DMS79 treated with DMSO at 0.1 percent for 48 hours (cell line): ENCODE measurements at regions not wholly inside any gene's neighbourhood (a gene's known extent, or its start where the extent isn't known, plus 50 kb on each side); places are given as distances from the start of the nearest gene placed in this dataset.
"Not testable (repeated sequence)": the region's sequence is repeated elsewhere in the genome, so short reads cannot be mapped to it uniquely, and the experiment has no call there.

Experiments used
- DNase-seq: peaks from one replicate; lab custom pipeline; 2025; lab: John Stamatoyannopoulos, UW

GRCh38 chrX:45485719-45486118 is 285.0 kb upstream of the DIPK2B start:
- no peak for DNase-seq

DNA sequence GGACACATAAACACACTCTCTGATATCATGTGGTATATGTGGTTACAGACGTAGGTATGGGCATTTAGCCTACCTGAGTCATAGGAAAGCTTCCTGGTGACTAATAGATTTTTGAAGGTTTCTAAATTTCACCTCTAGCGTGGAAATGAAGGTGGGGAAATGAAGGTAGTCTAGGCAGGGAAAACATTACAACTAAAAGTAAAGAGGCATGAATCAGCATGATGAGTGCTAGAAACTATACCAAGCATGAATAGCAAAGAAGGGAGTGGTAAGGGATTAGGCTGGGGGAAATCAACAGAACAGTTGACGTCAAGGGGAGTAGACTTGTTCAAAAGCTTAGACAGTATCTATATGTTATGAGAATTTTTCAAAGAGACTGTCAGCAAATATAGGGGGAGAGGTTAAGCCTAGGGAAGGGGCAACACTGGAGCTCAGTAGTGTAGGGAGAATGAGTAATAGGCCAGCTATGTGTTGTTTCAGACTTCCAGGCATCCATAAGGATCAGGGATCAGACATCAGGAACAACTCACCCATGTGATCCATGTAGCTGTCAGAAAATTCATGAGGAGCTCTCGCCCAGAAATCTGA is 279.3 kb upstream of the DIPK2B start:
- DNase-seq: no peak

DNA sequence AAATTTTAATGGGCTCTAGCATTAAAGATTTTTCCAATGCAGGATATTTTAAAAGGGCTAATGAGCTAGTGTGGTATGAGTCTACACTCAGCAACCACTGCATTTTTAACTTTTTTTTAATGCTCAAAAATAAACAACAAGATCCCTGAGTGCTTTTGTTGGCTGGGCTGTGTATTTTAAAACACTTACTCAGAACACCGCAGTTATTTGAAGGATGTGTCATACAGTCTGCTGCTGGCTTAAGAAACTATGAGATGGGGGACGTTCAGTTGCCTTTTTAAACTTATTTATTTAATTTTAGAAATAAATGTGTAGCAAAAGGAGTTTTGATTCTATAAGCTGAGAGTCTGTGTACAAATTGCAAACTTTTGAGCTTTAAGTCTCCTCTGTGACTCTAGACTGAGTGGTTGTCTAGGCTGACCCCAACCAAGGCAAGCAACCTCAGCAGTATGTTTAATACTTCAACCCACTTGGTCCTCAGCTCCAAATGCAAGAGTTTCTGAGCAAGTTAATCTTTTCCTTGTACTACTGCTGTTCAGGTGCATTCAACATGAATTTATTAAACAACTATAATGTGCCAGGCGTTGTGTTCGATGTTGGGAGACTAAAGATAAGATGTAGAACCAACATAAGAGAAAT is 278.6 kb upstream of the DIPK2B start:
- DNase-seq: no peak

- no peak for DNase-seq
Observed at GRCh38 chrX:45472968-45473367, 272.3 kb upstream of the DIPK2B start.

GRCh38 chrX:45467537-45467936 is 266.9 kb upstream of the DIPK2B start:
- DNase-seq: not testable (repeated sequence)

- DNase-seq: not testable (repeated sequence)
Observed at GRCh38 chrX:45455732-45456131, 255.1 kb upstream of the DIPK2B start.

DNA sequence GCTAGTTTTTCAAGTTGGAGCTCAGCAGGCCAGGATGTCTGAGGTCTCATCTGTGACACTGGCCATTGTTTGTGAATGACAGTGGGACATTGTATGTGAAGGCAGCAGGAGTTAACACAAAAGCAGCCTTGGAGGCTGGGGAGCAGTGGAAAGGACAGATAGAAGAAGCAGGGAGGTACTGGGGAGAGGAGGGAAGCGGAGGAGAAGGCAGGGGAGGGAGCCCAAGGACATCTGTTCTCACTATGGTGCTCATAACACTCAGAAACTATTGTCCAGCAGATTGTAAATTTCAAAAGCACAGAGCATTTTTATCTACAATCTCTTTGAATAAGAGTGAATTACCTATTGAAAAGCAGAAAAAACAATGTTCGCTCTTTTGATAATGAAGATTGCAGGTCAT is 253.6 kb upstream of the DIPK2B start:
- no peak for DNase-seq

GRCh38 chrX:45449982-45450381 is 249.3 kb upstream of the DIPK2B start:
- no peak for DNase-seq

GRCh38 chrX:45447995-45448394 is 247.3 kb upstream of the DIPK2B start:
- no peak for DNase-seq

- no peak for DNase-seq
Observed at GRCh38 chrX:45447331-45447730, 246.7 kb upstream of the DIPK2B start.

DNA sequence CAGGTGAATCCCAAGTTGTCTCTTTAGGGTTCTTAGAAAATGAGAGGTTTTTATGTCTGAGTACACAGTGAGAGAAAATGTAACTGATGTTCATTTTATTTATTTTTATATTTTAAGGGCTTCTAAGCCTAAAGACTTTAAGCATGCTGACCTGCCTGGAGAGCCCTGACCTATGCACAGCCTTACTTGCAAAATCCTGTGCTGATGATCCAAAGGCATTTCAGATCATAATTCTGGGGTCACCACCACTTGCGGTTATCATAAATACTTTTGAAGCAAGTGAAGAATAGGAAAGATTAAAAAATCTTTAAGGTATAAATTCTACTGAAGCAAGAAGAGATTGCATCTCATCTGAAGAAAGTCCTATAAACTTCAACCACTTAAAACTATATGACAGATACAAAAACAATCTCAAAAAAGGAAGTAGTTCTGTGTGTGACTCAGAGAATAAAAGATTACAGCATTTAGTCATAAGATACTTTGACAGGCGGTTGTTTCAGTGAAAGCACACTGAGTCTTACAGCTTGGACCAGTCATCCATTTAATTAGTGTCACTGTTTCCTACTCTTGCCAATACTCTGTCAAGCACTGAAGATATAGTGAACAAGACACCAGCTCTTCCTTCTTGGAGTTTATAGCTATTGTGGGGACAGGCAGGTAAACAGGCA is 245.2 kb upstream of the DIPK2B start:
- DNase-seq: no peak

DNA sequence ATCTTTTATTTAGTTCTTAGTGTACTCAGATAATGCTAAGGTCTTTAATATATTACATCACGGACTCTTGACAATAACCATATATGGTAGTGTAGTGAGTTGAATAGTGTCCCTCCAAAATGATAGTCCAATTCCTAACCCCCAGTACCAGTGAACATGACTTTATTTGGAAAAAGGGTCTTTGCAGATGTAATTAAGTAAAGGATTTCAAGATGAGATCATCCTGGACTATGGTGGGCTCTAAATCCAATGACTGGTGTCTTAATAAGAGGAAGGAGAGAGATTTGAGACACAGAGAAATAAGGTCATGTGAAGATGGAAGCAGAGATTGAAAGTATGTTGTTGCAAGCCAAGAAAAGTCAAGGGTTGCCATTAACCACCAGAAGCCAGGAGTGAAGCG is 236.5 kb upstream of the DIPK2B start:
- no peak for DNase-seq

DNA sequence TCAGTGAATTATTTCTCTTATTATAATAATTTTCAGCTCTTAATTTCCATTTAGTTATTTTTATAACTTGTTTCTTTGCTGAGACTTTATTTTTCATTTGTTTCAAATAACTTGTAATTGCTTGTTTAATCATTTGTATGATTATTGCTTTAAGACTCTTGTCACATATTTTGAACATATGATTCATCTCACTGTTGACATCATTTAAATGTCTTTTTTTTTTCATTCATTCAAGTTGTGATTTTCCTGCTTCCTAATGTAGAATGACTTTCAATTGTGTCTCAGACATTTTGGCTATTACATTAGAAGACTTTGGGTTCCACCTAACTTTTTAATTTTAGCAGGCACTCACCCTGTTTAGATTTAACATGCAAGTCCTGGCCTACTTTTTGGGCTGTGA is 234.8 kb upstream of the DIPK2B start:
- no peak for DNase-seq

DNA sequence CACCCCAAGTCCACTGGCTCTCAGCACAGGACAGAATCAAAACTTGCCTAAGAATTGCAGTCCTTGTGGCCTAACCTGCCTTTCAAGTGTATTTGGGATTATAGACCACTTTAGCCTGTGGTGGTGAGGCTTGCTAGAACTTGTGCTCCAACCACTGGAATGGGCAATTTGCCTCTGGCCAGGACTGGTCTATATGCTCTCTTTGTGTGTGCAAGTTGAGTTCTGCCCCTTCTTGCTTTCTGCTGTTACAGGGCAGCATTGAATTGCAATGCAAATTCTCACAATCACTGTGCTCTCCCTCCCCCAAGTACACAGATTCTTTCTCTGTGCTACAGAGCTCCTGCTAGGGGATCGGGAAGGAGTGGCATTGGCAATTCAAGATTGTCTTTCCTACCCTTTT is 233.6 kb upstream of the DIPK2B start:
- DNase-seq: no peak

- DNase-seq: no peak
Observed at GRCh38 chrX:45428831-45429230, 228.2 kb upstream of the DIPK2B start.

- no peak for DNase-seq
Observed at GRCh38 chrX:45424326-45424725, 223.7 kb upstream of the DIPK2B start.

GRCh38 chrX:45422216-45422925 is 221.7 kb upstream of the DIPK2B start:
- DNase-seq: no peak

GRCh38 chrX:45421806-45422205 is 221.1 kb upstream of the DIPK2B start:
- no peak for DNase-seq

DNA sequence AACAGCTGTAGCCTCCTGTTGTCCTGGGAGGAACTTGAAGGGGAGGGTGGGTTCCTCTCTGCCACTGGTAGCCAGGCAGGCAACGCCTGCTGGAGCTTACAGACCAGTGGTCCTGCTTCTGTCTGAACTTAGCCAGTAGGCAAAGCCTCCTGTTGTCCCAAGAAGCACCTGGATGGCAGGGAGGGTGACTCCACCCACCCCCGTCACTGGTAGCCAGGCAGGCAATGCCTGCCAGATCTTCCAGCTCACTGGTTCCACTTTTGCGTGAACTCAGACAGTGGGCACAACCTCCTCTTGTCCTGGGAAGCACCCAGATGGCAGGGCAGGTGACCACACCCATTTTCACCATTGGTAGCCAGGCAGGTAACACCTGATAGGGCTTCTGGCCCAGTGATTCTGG is 203.5 kb upstream of the DIPK2B start:
- DNase-seq: no peak

DNA sequence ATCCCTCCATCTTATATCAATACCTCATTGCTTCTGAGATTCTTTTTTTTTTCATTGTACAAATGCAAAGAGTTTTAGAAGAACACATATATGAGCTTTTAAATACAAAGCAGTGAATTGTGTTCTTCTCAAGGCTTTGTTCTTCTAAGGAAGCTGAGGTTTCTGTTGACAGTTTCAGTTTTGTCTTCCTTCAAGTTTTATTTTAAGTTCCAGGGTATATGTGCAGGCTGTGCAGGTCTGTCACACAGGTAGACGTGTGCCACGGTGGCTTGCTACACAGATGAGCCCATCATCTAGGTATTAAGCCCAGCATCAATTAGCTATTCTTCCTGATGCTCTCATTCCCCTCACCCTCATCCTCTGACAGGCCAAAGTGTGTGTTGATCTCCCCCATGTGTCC is 201.2 kb upstream of the DIPK2B start:
- DNase-seq: no peak

GRCh38 chrX:45400951-45401725 is 200.5 kb upstream of the DIPK2B start:
- DNase-seq: not testable (repeated sequence)
